Left lung (tissue), 4 donors: ENCODE measurements at regions not wholly inside any gene's neighbourhood (a gene's known extent, or its start where the extent isn't known, plus 50 kb on each side); places are given as distances from the start of the nearest gene placed in this dataset.

Source experiments
- ATAC-seq: fragments of 200-7000 bp; cut with Tn5 transposase; one replicate; pipeline ENCODE4 v1.9.1; 2020; ENCODE audit warnings: moderate library complexity
- DNase-seq, 4 donors: peaks; one replicate each; pipeline ENCODE4 v3.0.0-alpha.2; 2013 to 2020
- H3K27ac ChIP-seq, 2 donors: fragments of 200-600 bp; sonication (generic) in 1 of 2; one replicate each; pipeline versions ENCODE4 v1.5.0 to v1.8.0; 2020 to 2021
- H3K27me3 ChIP-seq, 2 donors: fragments of 200-600 bp; sonication (generic) in 1 of 2; one replicate each; pipeline versions ENCODE4 v1.5.0 to v1.8.0; 2020 to 2021
- H3K36me3 ChIP-seq, 2 donors: fragments of 200-600 bp; sonication (generic) in 1 of 2; one replicate each; pipeline versions ENCODE4 v1.5.0 to v1.8.0; 2020 to 2021
- H3K4me1 ChIP-seq, 2 donors: fragments of 200-600 bp; one replicate each; pipeline ENCODE4 v1.8.0; 2021
- H3K4me3 ChIP-seq, 2 donors: fragments of 200-600 bp; sonication (generic) in 1 of 2; one replicate each; pipeline versions ENCODE4 v1.5.0 to v1.8.0; 2020 to 2021; ENCODE audit warnings: mild to moderate bottlenecking in 1 of 2
- H3K9me3 ChIP-seq, 2 donors: fragments of 200-600 bp; sonication (generic) in 1 of 2; one replicate each; pipeline versions ENCODE4 v1.5.0 to v1.8.0; 2020 to 2021
- CTCF ChIP-seq, 2 donors: fragments of 200-600 bp; sonication (generic) in 1 of 2; IDR thresholded peaks; one replicate each; pipeline versions ENCODE4 v1.5.0 to v1.8.0; 2021; ENCODE audit warnings: antibody characterized with exemption in 2 of 2
- intact Hi-C, 2 donors: fragments of 100-400 bp; cut with DNase I; formaldehyde crosslinking; loops; one replicate each; pipeline versions ENCODE4 v1.11.2 to v1.14.2; 2022
- donor health status: DM: no; HTN: yes; CAD: no.
- donor health status: DM: no; HTN: no; CAD: no.

GRCh38 chr2:16073921-16074425 lies 133.6 kb downstream of the MYCN start:
- no peaks in the 10 kb centered on the region for H3K9me3 ChIP-seq
- intact Hi-C loops = no loop called here
- no peaks in the 10 kb centered on the region for H3K4me1 ChIP-seq
- no peak overlapping the region for H3K27ac ChIP-seq
- TF ChIP-seq CTCF (IDR thresholded peaks at IDR 0.05) = no peak
- no peaks in the 10 kb centered on the region for H3K27me3 ChIP-seq
- no peaks in the 10 kb centered on the region for H3K36me3 ChIP-seq
- ATAC-seq (no peak), DNase-seq (no peak)
- H3K4me3 ChIP-seq = no peak overlapping the region

GRCh38 chr2:16073471-16073870 lies 133.1 kb downstream of the MYCN start:
- H3K36me3 ChIP-seq = no peaks in the 10 kb centered on the region
- no peaks in the 10 kb centered on the region for H3K27me3 ChIP-seq
- intact Hi-C loops = no loop called here
- no peak overlapping the region for H3K27ac ChIP-seq
- ATAC-seq (no peak), DNase-seq (no peak)
- no peak for TF ChIP-seq CTCF (IDR thresholded peaks at IDR 0.05)
- no peak overlapping the region for H3K4me3 ChIP-seq
- H3K4me1 ChIP-seq = no peaks in the 10 kb centered on the region
- no peaks in the 10 kb centered on the region for H3K9me3 ChIP-seq

DNA sequence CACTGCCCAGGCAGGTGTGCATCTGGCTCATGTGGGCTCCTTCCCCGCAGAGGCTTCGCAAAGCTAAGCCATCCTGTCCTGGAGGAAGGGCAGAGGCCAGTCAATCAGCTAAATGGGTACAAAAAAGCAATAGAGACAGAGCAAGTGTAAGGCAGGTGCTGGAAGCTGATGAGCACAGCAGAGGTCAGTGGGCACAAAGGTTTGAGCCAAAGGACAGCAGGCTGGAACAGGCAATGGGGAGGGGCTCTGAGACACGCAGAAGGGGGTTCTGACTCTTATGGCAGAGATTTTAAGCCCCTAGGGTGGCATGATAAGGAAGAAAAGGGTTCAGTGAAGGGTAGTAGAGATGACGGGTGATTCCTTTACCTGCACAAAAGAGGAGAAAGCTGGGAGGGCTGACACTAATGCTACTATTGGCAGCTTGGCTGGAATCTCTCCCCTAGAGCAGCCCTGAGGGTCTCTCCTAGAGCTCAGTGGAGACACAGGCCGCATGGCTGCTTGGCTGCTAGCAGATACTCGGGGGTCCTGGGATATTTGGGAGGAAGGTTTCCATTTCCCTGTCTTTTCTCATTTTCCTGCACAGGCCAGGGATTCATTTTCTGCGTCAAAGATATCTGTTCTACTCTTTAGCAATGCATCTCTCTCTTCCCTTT lies 132.4 kb downstream of the MYCN start:
- H3K4me3 ChIP-seq = no peak overlapping the region
- no peaks in the 10 kb centered on the region for H3K27me3 ChIP-seq
- H3K27ac ChIP-seq = no peak overlapping the region
- intact Hi-C loops = no loop called here
- DNase-seq (no peak), ATAC-seq (no peak)
- no peak for TF ChIP-seq CTCF (IDR thresholded peaks at IDR 0.05)
- no peaks in the 10 kb centered on the region for H3K4me1 ChIP-seq
- no peaks in the 10 kb centered on the region for H3K9me3 ChIP-seq
- H3K36me3 ChIP-seq = no peaks in the 10 kb centered on the region

- Histone ChIP-seq H3K27ac (no peak overlapping the region), H3K9me3 (no peaks in the 10 kb centered on the region), H3K4me1 (no peaks in the 10 kb centered on the region), H3K36me3 (no peaks in the 10 kb centered on the region), H3K27me3 (no peaks in the 10 kb centered on the region), H3K4me3 (no peak overlapping the region)
- intact Hi-C loops = no loop called here
- no peak for TF ChIP-seq CTCF (IDR thresholded peaks at IDR 0.05)
- DNase-seq (no peak), ATAC-seq (no peak)
Observed at GRCh38 chr2:16071865-16072637, 131.7 kb downstream of the MYCN start.

GRCh38 chr2:16071039-16071864 lies 130.9 kb downstream of the MYCN start:
- Histone ChIP-seq H3K36me3 (no peaks in the 10 kb centered on the region), H3K4me3 (no peak overlapping the region), H3K27me3 (no peaks in the 10 kb centered on the region), H3K27ac (no peak overlapping the region), H3K9me3 (no peaks in the 10 kb centered on the region), H3K4me1 (no peaks in the 10 kb centered on the region)
- ATAC-seq (no peak), DNase-seq (no peak)
- TF ChIP-seq CTCF (IDR thresholded peaks at IDR 0.05) = no peak
- intact Hi-C loops = no loop called here
